ENCODE measurements at regions not wholly inside any gene's neighbourhood (a gene's known extent, or its start where the extent isn't known, plus 50 kb on each side); places are given as distances from the start of the nearest gene placed in this dataset.

- intact Hi-C loops (cut with DNase I) = no loop called here
- no peak for TF ChIP-seq CTCF (IDR thresholded peaks at IDR 0.05)
- H3K27ac ChIP-seq = no peak overlapping the region
- no peaks in the 10 kb centered on the region for H3K36me3 ChIP-seq
- H3K9me3 ChIP-seq = no peaks in the 10 kb centered on the region
- H3K4me1 ChIP-seq = no peaks in the 10 kb centered on the region
- no peaks in the 10 kb centered on the region for H3K27me3 ChIP-seq
- DNase-seq (ENCODE audit: low spot score in 2 of 2) = no peak
- no peak overlapping the region for H3K4me3 ChIP-seq
Observed at GRCh38 chr3:16686679-16687078, 81.5 kb upstream of the DAZL start.

- no peak for TF ChIP-seq CTCF (IDR thresholded peaks at IDR 0.05)
- H3K36me3 ChIP-seq = no peaks in the 10 kb centered on the region
- no peaks in the 10 kb centered on the region for H3K4me1 ChIP-seq
- intact Hi-C loops (cut with DNase I) = no loop called here
- no peak overlapping the region for H3K4me3 ChIP-seq
- DNase-seq (ENCODE audit: low spot score in 2 of 2) = no peak
- H3K27ac ChIP-seq = no peak overlapping the region
- no peaks in the 10 kb centered on the region for H3K9me3 ChIP-seq
- no peaks in the 10 kb centered on the region for H3K27me3 ChIP-seq
Observed at GRCh38 chr3:16687221-16687620, 82.0 kb upstream of the DAZL start.

GRCh38 chr3:16692486-16693344, 87.5 kb upstream of the DAZL start:
- Histone ChIP-seq H3K36me3 (no peaks in the 10 kb centered on the region), H3K27ac (no peak overlapping the region), H3K27me3 (no peaks in the 10 kb centered on the region), H3K9me3 (no peaks in the 10 kb centered on the region), H3K4me3 (no peak overlapping the region), H3K4me1 (no peaks in the 10 kb centered on the region)
- intact Hi-C loops (cut with DNase I) = no loop called here
- no peak for TF ChIP-seq CTCF (IDR thresholded peaks at IDR 0.05)
- no peak for DNase-seq (ENCODE audit: low spot score in 2 of 2)

- DNase-seq (ENCODE audit: low spot score in 2 of 2) = no peak
- no peak for TF ChIP-seq CTCF (IDR thresholded peaks at IDR 0.05)
- Histone ChIP-seq H3K4me1 (no peaks in the 10 kb centered on the region), H3K27me3 (no peaks in the 10 kb centered on the region), H3K27ac (no peak overlapping the region), H3K36me3 (no peaks in the 10 kb centered on the region), H3K9me3 (no peaks in the 10 kb centered on the region), H3K4me3 (no peak overlapping the region)
- intact Hi-C loops (cut with DNase I) = no loop called here
Observed at GRCh38 chr3:16693820-16694219, 88.6 kb upstream of the DAZL start.

GRCh38 chr3:16695710-16696109, 90.5 kb upstream of the DAZL start:
- Histone ChIP-seq H3K27ac (no peak overlapping the region), H3K9me3 (no peaks in the 10 kb centered on the region), H3K4me1 (no peaks in the 10 kb centered on the region), H3K36me3 (no peaks in the 10 kb centered on the region), H3K27me3 (no peaks in the 10 kb centered on the region), H3K4me3 (no peak overlapping the region)
- intact Hi-C loops (cut with DNase I) = no loop called here
- DNase-seq (ENCODE audit: low spot score in 2 of 2) = no peak
- no peak for TF ChIP-seq CTCF (IDR thresholded peaks at IDR 0.05)
